ENCODE measurements at regions not wholly inside any gene's neighbourhood (a gene's known extent, or its start where the extent isn't known, plus 50 kb on each side); places are given as distances from the start of the nearest gene placed in this dataset.

GRCh38 chr13:84927442-84928169 is 871.6 kb downstream of the SLITRK6 start:
- no peaks in the 10 kb centered on the region for H3K9me3 ChIP-seq (ENCODE audit: insufficient read depth, low read length, severe bottlenecking)
- no peak overlapping the region for H3K4me3 ChIP-seq (ENCODE audit: low read depth in 1 of 2, low read length in 2 of 2)
- H3K4me2 ChIP-seq (ENCODE audit: insufficient read depth, low read length), result no peak overlapping the region
- no peak for ATAC-seq (ENCODE audit: insufficient read depth, low read depth)
- no peaks in the 10 kb centered on the region for H3K79me2 ChIP-seq (ENCODE audit: insufficient read depth, low read length)
- no peaks in the 10 kb centered on the region for H3K27me3 ChIP-seq (ENCODE audit: insufficient read depth, low read length, poor library complexity)
- no peaks in the 10 kb centered on the region for H4K20me1 ChIP-seq (ENCODE audit: insufficient read depth, low read length)
- no peak for TF ChIP-seq EZH2 (IDR thresholded peaks at IDR 0.05; ENCODE audit: borderline replicate concordance, low read depth, low read length, severe bottlenecking)
- no peak for TF ChIP-seq CTCF (IDR thresholded peaks at IDR 0.05; ENCODE audit: borderline replicate concordance, extremely low read depth, low read length, poor library complexity, severe bottlenecking)
- DNase-seq, result no peak
- no peaks in the 10 kb centered on the region for H3K4me1 ChIP-seq (ENCODE audit: insufficient read depth, low read length)
- H3K36me3 ChIP-seq (ENCODE audit: insufficient read depth, low read length), result no peaks in the 10 kb centered on the region
- no peak overlapping the region for H3K27ac ChIP-seq (ENCODE audit: low read length)
- H3K9ac ChIP-seq (ENCODE audit: low read depth, low read length), result no peak overlapping the region
- no peak overlapping the region for H2AFZ ChIP-seq (ENCODE audit: low read depth, low read length)

DNA sequence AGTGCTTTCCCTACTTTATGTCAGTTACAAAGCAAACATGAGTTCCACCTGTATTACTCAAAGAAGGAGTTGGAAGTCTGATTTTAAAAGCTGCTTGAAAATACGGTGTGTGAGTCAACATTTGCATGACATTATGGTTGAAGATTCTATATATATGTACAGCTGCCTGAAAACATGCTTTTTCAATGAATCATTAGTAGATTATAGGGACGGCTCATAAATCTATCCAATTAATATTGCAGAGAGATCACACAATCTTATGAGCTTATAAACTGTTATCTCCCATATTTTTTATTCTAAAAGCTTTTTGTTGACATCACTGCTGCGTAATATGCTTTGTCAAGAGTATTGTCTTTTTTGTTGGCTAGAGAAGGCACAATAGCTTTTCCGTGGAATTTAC is 873.8 kb downstream of the SLITRK6 start:
- H2AFZ ChIP-seq (ENCODE audit: low read depth, low read length), result no peak overlapping the region
- no peaks in the 10 kb centered on the region for H3K79me2 ChIP-seq (ENCODE audit: insufficient read depth, low read length)
- TF ChIP-seq CTCF (IDR thresholded peaks at IDR 0.05; ENCODE audit: borderline replicate concordance, extremely low read depth, low read length, poor library complexity, severe bottlenecking) (no peak), EZH2 (IDR thresholded peaks at IDR 0.05; ENCODE audit: borderline replicate concordance, low read depth, low read length, severe bottlenecking) (no peak)
- H4K20me1 ChIP-seq (ENCODE audit: insufficient read depth, low read length), result no peaks in the 10 kb centered on the region
- H3K36me3 ChIP-seq (ENCODE audit: insufficient read depth, low read length), result no peaks in the 10 kb centered on the region
- no peak overlapping the region for H3K4me3 ChIP-seq (ENCODE audit: low read depth in 1 of 2, low read length in 2 of 2)
- H3K9ac ChIP-seq (ENCODE audit: low read depth, low read length), result no peak overlapping the region
- no peak overlapping the region for H3K27ac ChIP-seq (ENCODE audit: low read length)
- DNase-seq, result no peak
- H3K4me2 ChIP-seq (ENCODE audit: insufficient read depth, low read length), result no peak overlapping the region
- H3K4me1 ChIP-seq (ENCODE audit: insufficient read depth, low read length), result no peaks in the 10 kb centered on the region
- H3K27me3 ChIP-seq (ENCODE audit: insufficient read depth, low read length, poor library complexity), result no peaks in the 10 kb centered on the region
- H3K9me3 ChIP-seq (ENCODE audit: insufficient read depth, low read length, severe bottlenecking), result no peaks in the 10 kb centered on the region
- ATAC-seq (ENCODE audit: insufficient read depth, low read depth), result no peak

GRCh38 chr13:84923831-84924230 is 875.4 kb downstream of the SLITRK6 start:
- Histone ChIP-seq H3K27ac (ENCODE audit: low read length) (no peak overlapping the region), H3K9ac (ENCODE audit: low read depth, low read length) (no peak overlapping the region), H3K4me1 (ENCODE audit: insufficient read depth, low read length) (no peaks in the 10 kb centered on the region), H4K20me1 (ENCODE audit: insufficient read depth, low read length) (no peaks in the 10 kb centered on the region), H3K4me2 (ENCODE audit: insufficient read depth, low read length) (no peak overlapping the region), H3K9me3 (ENCODE audit: insufficient read depth, low read length, severe bottlenecking) (no peaks in the 10 kb centered on the region), H3K36me3 (ENCODE audit: insufficient read depth, low read length) (no peaks in the 10 kb centered on the region), H2AFZ (ENCODE audit: low read depth, low read length) (no peak overlapping the region), H3K27me3 (ENCODE audit: insufficient read depth, low read length, poor library complexity) (no peaks in the 10 kb centered on the region), H3K4me3 (ENCODE audit: low read depth in 1 of 2, low read length in 2 of 2) (no peak overlapping the region), H3K79me2 (ENCODE audit: insufficient read depth, low read length) (no peaks in the 10 kb centered on the region)
- TF ChIP-seq EZH2 (IDR thresholded peaks at IDR 0.05; ENCODE audit: borderline replicate concordance, low read depth, low read length, severe bottlenecking), result no peak
- no peak for TF ChIP-seq CTCF (IDR thresholded peaks at IDR 0.05; ENCODE audit: borderline replicate concordance, extremely low read depth, low read length, poor library complexity, severe bottlenecking)
- ATAC-seq (ENCODE audit: insufficient read depth, low read depth) (no peak), DNase-seq (no peak)
